Gastrocnemius medialis (tissue), 4 donors: ENCODE measurements at regions not wholly inside any gene's neighbourhood (a gene's known extent, or its start where the extent isn't known, plus 50 kb on each side); places are given as distances from the start of the nearest gene placed in this dataset.

Source experiments
- ATAC-seq, 2 donors: fragments of 150-250 bp; one replicate each; pipeline ENCODE4 v1.9.1; 2016
- DNase-seq, 2 donors: peaks; one replicate each; pipeline ENCODE4 v3.0.0-alpha.2; 2019
- H3K27ac ChIP-seq, 4 donors: fragments of 200-600 bp; sonication (generic); 1 replicate in 1 of 4; 2 replicates in 3 of 4; pipeline ENCODE4 v1.5.1; 2016 to 2018; ENCODE audit warnings: mild to moderate bottlenecking in 2 of 4, moderate library complexity in 1 of 4
- H3K27me3 ChIP-seq, 3 donors: fragments of 200-600 bp; sonication (generic) in 2 of 3; 1 replicate in 1 of 3; 2 replicates in 2 of 3; pipeline versions ENCODE4 v1.5.1 to v1.6.0; 2016 to 2019; ENCODE audit warnings: mild to moderate bottlenecking in 1 of 3, moderate library complexity in 1 of 3
- H3K36me3 ChIP-seq, 2 donors: fragments of 200-600 bp; sonication (generic) in 1 of 2; one replicate each; pipeline ENCODE4 v1.5.1; 2017 to 2018
- H3K4me1 ChIP-seq, 2 donors: fragments of 200-600 bp; sonication (generic) in 1 of 2; one replicate each; pipeline ENCODE4 v1.5.1; 2016 to 2017; ENCODE audit warnings: mild to moderate bottlenecking in 2 of 2
- H3K4me3 ChIP-seq, 4 donors: fragments of 200-600 bp; sonication (generic) in 3 of 4; 1 replicate in 1 of 4; 2 replicates in 3 of 4; pipeline ENCODE4 v1.5.1; 2016 to 2019; ENCODE audit warnings: mild to moderate bottlenecking in 2 of 4
- H3K9me3 ChIP-seq, 3 donors: fragments of 200-600 bp; sonication (generic) in 2 of 3; 1 replicate in 1 of 3; 2 replicates in 2 of 3; pipeline ENCODE4 v1.5.1; 2016 to 2019
- POLR2A ChIP-seq, 2 donors: fragments of 450-650 bp; IDR thresholded peaks; one replicate each; pipeline ENCODE4 v1.6.1; 2017; ENCODE audit warnings: antibody characterized with exemption in 2 of 2, mild to moderate bottlenecking in 2 of 2, moderate library complexity in 2 of 2
- in situ Hi-C, 4 donors: fragments of 200-750 bp; cut with MboI; loops; one replicate each; pipeline versions ENCODE4 v1.15.0 to v1.8.0; 2017; ENCODE audit warnings: low sequenced_read_pairs in 4 of 4
- intact Hi-C: fragments of 100-400 bp; cut with DNase I; formaldehyde crosslinking; loops from one replicate; pipeline ENCODE4 v1.15.1; 2023; ENCODE audit warnings: low total_unique reads
- TF ChIP-seq, protein P1 (sequence below), 5 experiments: fragments of 450-650 bp in 3 of 5; fragments of 200-600 bp in 2 of 5; sonication (generic) in 2 of 5; IDR thresholded peaks in 4 of 5; conservative IDR thresholded peaks in 1 of 5; 1 replicate in 4 of 5; 2 replicates in 1 of 5; pipeline ENCODE4 v1.5.1; 2016 to 2019; ENCODE audit warnings: antibody characterized with exemption in 5 of 5, mild to moderate bottlenecking in 3 of 5, moderate library complexity in 3 of 5

DNA sequence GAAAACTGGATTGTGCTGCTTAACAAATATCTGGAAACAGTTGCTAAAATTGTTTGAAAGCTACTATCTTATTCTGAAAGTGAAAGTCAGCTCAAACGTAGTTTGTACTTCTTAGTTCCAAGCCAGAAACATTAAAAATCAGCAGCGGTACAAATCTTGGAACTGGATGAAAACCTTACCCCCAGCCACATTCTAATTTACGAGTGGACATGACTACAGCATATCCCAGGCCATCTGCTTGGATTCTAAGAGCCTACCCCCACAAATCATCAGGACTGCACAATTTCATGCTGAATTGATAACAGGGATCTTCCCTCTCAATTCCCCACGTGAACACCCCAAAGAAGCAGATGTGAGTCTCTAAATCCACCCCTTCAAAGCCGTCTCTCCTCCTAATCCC, 158.7 kb upstream of the NCKAP5 start:
- intact Hi-C loops: no loop called here
- DNase-seq (no peak), ATAC-seq (no peak)
- no peaks in the 10 kb centered on the region for H3K36me3 ChIP-seq
- H3K27me3 ChIP-seq: no peaks in the 10 kb centered on the region
- TF ChIP-seq, protein P1, sequence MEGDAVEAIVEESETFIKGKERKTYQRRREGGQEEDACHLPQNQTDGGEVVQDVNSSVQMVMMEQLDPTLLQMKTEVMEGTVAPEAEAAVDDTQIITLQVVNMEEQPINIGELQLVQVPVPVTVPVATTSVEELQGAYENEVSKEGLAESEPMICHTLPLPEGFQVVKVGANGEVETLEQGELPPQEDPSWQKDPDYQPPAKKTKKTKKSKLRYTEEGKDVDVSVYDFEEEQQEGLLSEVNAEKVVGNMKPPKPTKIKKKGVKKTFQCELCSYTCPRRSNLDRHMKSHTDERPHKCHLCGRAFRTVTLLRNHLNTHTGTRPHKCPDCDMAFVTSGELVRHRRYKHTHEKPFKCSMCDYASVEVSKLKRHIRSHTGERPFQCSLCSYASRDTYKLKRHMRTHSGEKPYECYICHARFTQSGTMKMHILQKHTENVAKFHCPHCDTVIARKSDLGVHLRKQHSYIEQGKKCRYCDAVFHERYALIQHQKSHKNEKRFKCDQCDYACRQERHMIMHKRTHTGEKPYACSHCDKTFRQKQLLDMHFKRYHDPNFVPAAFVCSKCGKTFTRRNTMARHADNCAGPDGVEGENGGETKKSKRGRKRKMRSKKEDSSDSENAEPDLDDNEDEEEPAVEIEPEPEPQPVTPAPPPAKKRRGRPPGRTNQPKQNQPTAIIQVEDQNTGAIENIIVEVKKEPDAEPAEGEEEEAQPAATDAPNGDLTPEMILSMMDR (IDR thresholded peaks at IDR 0.05 in 4 of 5, conservative IDR thresholded peaks at IDR 0.05 in 1 of 5): no peak
- no peak for TF ChIP-seq POLR2A (IDR thresholded peaks at IDR 0.05)
- peak overlapping the region in 1 of 4 donors; percentile 9 for H3K4me3 ChIP-seq
- in situ Hi-C loops: no loop called here
- H3K4me1 ChIP-seq: no peaks in the 10 kb centered on the region
- H3K9me3 ChIP-seq: no peaks in the 10 kb centered on the region
- no peak overlapping the region for H3K27ac ChIP-seq

- no peak for ATAC-seq
- intact Hi-C loops (no loop called here), in situ Hi-C loops (no loop called here)
- H3K27ac ChIP-seq: no peak overlapping the region
- TF ChIP-seq, protein P1 (IDR thresholded peaks at IDR 0.05 in 4 of 5, conservative IDR thresholded peaks at IDR 0.05 in 1 of 5): no peak
- TF ChIP-seq POLR2A (IDR thresholded peaks at IDR 0.05): no peak
- no peak for DNase-seq
- no peak overlapping the region for H3K4me3 ChIP-seq
- no peaks in the 10 kb centered on the region for H3K4me1 ChIP-seq
- H3K36me3 ChIP-seq: no peaks in the 10 kb centered on the region
- H3K9me3 ChIP-seq: no peaks in the 10 kb centered on the region
- H3K27me3 ChIP-seq: no peaks in the 10 kb centered on the region
Measured at GRCh38 chr2:133732059-133732458, 163.8 kb upstream of the NCKAP5 start.

DNA sequence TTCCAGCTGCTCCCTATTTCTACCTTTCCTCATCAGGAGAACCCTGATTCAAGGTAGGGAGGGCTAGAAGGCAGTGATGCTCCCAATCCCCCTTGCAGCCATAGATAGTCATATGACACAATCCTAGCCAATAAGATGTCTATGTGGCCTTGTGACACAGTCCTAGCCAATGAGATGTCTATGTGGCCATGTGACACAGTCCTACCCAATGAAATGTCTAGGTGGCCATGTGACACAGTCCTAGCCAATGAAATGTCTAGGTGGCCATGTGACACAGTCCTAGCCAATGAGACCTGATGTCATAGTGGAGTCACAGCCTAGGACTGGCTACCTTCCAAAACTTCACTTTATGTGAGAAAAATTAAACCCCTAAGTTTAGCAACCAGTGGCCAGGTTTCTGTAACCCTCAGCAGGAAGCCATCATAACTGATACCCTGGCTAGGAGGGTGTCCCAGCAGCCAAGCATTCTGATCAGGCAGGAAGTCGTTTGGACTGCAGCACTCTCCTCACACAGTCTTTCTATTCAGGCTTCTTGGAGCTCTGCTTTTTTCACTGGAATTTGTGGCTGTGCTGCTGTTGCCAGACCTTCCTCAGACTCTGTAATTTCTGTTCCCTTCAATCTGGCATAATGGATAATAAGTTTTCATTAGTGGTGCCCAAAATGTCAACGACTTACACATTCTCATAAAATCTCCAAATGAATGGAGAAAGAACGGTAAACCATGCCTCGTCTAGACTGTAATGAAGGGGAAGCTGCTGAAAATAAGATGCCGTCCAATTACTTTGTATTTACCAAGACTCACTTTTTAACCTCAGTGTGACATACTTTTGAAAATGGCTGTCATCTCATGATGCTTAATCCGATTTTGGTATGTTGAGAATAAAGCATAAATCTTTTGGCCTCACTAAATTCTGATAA, 165.0 kb upstream of the NCKAP5 start:
- DNase-seq (no peak), ATAC-seq (no peak)
- Histone ChIP-seq H3K27me3 (no peaks in the 10 kb centered on the region), H3K36me3 (no peaks in the 10 kb centered on the region), H3K27ac (no peak overlapping the region), H3K4me3 (no peak overlapping the region), H3K4me1 (no peaks in the 10 kb centered on the region), H3K9me3 (no peaks in the 10 kb centered on the region)
- intact Hi-C loops: no loop called here
- in situ Hi-C loops: no loop called here
- TF ChIP-seq, protein P1 (IDR thresholded peaks at IDR 0.05 in 4 of 5, conservative IDR thresholded peaks at IDR 0.05 in 1 of 5): no peak
- TF ChIP-seq POLR2A (IDR thresholded peaks at IDR 0.05): no peak

DNA sequence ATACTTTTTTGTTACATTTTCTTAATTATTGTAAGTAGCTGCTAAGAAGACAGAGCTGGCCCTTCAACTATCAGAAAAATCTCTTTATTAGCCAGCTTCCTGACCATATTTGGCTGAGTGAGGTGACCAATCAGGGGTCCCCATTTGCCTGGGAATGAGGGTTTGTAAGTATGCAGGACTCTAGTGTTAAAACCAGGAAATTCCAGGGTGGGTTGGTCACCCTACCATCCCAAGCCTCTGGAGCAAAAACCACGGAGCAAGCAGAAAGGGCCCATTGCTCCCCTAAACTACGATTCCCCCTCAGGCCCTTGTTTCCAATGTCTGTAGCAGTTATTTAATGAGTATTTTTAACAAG, 165.6 kb upstream of the NCKAP5 start:
- DNase-seq: no peak
- Histone ChIP-seq H3K4me3 (no peak overlapping the region), H3K27me3 (no peaks in the 10 kb centered on the region), H3K27ac (no peak overlapping the region), H3K9me3 (no peaks in the 10 kb centered on the region), H3K4me1 (no peaks in the 10 kb centered on the region), H3K36me3 (no peaks in the 10 kb centered on the region)
- no peak for TF ChIP-seq POLR2A (IDR thresholded peaks at IDR 0.05)
- intact Hi-C loops: no loop called here
- no peak for ATAC-seq
- in situ Hi-C loops: no loop called here

DNA sequence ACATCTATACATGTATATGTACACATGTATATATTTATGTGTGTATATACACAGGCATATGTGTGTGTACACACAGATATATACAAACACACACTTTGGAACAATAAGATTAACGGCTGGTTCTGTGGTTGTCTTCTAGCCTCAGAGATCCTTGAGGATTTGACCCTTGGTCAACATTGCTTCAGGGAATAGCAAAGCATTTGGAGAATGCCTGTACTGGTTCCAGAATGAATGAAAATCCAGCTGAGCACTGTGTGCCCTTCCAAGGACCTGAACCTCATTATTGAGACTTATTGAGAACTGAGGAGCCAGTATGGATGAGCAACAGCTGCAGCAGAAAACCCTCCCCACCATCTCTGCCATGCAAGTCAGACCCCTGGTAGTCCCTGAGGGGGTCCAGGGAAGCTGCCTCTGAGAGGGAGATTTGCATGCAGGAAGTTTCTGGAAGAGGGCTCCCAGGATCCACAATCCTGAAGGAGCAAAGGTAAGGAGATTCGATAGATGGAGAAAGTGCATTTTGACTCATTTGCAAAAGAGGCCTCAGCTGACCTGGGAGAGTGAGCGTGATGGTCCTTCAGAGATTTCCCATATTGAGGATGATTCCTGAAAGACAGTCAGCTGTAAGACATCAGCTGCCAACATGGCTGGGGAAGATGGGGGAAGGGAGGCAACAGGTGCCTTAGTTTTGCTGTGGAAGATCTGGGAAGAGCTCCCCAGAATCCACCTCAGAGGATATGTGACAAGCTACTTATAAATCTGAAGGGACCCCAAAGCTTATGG, 166.6 kb upstream of the NCKAP5 start:
- intact Hi-C loops (no loop called here), in situ Hi-C loops (no loop called here)
- no peak for DNase-seq
- no peaks in the 10 kb centered on the region for H3K9me3 ChIP-seq
- no peaks in the 10 kb centered on the region for H3K4me1 ChIP-seq
- TF ChIP-seq POLR2A (IDR thresholded peaks at IDR 0.05): no peak
- TF ChIP-seq, protein P1 (IDR thresholded peaks at IDR 0.05 in 4 of 5, conservative IDR thresholded peaks at IDR 0.05 in 1 of 5): no peak
- H3K27me3 ChIP-seq: no peaks in the 10 kb centered on the region
- no peak overlapping the region for H3K27ac ChIP-seq
- no peak for ATAC-seq
- no peak overlapping the region for H3K4me3 ChIP-seq
- H3K36me3 ChIP-seq: no peaks in the 10 kb centered on the region
